Mucosa of stomach (tissue), 1 donor: ENCODE measurements at regions not wholly inside any gene's neighbourhood (a gene's known extent, or its start where the extent isn't known, plus 50 kb on each side); places are given as distances from the start of the nearest gene placed in this dataset.

Source experiments
- H3K27me3 ChIP-seq: one replicate; pipeline ENCODE4 v1.7.0; 2013; ENCODE audit warnings: mild to moderate bottlenecking, low read length; ENCODE audit not compliant: control insufficient read depth, insufficient read depth
- H3K36me3 ChIP-seq: one replicate; pipeline ENCODE4 v1.7.0; 2013; ENCODE audit warnings: low read length; ENCODE audit not compliant: control insufficient read depth, insufficient read depth
- H3K4me1 ChIP-seq: one replicate; pipeline ENCODE4 v1.7.0; 2013; ENCODE audit warnings: mild to moderate bottlenecking, low read length; ENCODE audit not compliant: control insufficient read depth, insufficient read depth
- H3K4me3 ChIP-seq: one replicate; pipeline ENCODE4 v1.7.0; 2013; ENCODE audit warnings: low read length
- H3K9ac ChIP-seq: one replicate; pipeline ENCODE4 v1.7.0; 2013; ENCODE audit warnings: mild to moderate bottlenecking, low read length, moderate library complexity
- H3K9me3 ChIP-seq: one replicate; pipeline ENCODE4 v1.7.0; 2013; ENCODE audit warnings: mild to moderate bottlenecking, low read length, moderate library complexity; ENCODE audit not compliant: control insufficient read depth
- donor health status: Pancreatic carcinoma.

DNA sequence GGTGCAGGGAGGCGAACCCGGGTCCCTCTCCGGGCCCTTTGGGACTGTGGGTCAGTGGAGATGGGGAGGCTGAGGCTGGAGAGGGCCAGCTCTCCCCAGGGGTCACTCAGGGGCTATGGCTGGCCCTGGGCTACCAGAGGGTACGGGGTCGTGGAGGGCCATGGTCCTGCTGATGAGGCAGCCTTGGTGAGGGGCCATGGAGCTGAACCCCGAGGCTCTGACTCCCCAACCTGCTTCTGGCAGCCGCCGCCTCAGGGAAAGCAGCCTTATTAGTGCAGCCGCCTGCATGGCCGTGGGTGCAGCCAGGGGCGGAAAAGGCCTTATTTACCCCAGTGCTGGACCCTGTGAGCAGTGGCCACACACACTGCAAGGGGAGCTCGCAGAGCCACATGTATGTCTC, 139.4 kb downstream of the MIAT start:
- Histone ChIP-seq H3K9me3 (no peaks in the 10 kb centered on the region), H3K4me3 (no peak overlapping the region), H3K36me3 (no peaks in the 10 kb centered on the region), H3K27me3 (no peaks in the 10 kb centered on the region), H3K9ac (no peak overlapping the region), H3K4me1 (no peaks in the 10 kb centered on the region)

DNA sequence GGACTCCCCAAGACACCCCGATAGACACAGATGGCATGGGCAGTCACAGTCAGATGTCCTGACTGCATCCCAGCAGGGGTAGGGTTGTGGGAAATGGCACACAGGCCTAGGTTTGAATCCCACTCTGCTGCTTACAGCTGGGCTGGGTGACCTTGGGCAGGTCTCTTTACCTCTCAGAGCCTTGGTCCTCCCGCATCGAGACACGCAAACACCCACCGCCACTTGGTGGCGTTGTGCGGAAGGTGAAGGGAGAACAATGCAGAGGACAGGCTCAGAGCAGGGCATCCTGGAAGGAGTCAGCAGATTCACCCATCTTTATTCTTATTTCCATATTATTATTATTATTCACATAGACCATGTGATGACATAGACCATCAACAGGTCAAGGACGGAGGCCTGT, 140.5 kb downstream of the MIAT start:
- Histone ChIP-seq H3K9ac (no peak overlapping the region), H3K4me1 (no peaks in the 10 kb centered on the region), H3K27me3 (no peaks in the 10 kb centered on the region), H3K4me3 (no peak overlapping the region), H3K9me3 (no peaks in the 10 kb centered on the region), H3K36me3 (no peaks in the 10 kb centered on the region)

DNA sequence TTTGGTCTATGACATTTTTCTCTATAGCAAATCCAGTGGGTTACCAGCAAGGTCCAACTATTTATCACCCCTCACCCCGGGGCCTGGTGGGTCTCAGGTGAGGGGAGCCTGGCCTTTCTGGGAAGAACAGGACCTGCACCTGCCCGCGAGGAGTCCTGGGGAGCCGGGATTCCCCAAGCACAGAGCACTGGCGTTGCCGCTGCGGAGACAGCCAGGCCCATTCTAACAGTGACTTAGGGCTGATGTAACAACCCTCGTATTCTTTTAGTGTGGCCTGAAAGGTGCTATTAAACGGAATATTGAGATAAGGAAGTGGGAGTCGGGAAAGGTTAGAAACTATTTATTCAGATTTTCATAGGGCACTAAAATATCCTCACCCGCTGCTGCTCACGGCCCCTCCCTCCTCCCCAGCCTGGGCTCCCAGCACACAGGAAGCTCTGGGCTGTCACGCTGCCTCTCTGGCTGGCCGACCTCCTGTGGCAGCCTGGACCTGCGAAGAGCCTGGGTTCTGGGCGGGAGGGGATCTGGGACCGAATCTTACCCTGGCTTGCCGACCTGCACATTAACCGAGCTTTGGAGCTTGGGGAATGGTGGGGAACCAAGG, 141.2 kb downstream of the MIAT start:
- Histone ChIP-seq H3K9ac (no peak overlapping the region), H3K4me1 (no peaks in the 10 kb centered on the region), H3K36me3 (no peaks in the 10 kb centered on the region), H3K27me3 (no peaks in the 10 kb centered on the region), H3K4me3 (no peak overlapping the region), H3K9me3 (no peaks in the 10 kb centered on the region)

DNA sequence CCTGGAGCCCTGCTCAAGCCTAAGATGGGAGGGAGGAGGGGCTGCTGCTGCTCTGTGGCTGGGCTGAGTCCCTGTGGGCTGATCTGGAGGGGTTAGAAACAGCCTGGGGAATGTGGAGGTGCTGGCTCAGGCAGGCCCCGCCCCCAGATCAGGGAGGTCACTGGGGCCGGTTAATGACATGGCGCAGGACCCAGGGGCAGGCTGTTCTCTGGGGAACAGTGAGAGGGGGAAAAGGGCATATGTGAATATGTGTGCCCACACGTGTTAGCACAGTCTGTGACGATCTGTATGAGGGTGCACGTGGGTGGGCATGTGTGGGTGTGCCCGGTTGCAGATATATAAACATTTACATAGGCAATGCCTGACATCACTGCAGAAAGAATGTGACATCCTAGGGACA, 143.5 kb downstream of the MIAT start:
- no peaks in the 10 kb centered on the region for H3K4me1 ChIP-seq
- H3K4me3 ChIP-seq = no peak overlapping the region
- H3K36me3 ChIP-seq = no peaks in the 10 kb centered on the region
- H3K9me3 ChIP-seq = no peaks in the 10 kb centered on the region
- no peaks in the 10 kb centered on the region for H3K27me3 ChIP-seq
- H3K9ac ChIP-seq = no peak overlapping the region

DNA sequence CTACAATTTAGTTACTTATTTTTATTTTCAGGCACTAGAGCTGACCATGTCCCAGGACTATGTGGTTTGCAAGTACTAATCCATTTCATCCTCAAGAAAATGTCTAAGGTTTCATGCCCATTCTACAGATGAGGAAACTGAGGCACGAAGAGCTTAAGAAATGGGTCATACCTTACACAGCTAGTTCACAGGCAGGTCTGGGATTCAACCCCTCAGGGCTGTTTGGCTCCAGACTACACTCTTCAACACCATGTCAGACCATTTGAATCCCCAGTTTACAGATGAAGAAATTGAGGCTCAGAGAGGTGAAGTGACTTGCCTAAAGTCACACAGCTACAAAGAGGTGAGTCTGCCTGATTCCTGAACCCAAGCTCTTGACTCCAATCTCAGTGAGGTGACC, 144.1 kb downstream of the MIAT start:
- Histone ChIP-seq H3K4me1 (no peaks in the 10 kb centered on the region), H3K27me3 (no peaks in the 10 kb centered on the region), H3K9me3 (no peaks in the 10 kb centered on the region), H3K9ac (no peak overlapping the region), H3K36me3 (no peaks in the 10 kb centered on the region), H3K4me3 (no peak overlapping the region)

DNA sequence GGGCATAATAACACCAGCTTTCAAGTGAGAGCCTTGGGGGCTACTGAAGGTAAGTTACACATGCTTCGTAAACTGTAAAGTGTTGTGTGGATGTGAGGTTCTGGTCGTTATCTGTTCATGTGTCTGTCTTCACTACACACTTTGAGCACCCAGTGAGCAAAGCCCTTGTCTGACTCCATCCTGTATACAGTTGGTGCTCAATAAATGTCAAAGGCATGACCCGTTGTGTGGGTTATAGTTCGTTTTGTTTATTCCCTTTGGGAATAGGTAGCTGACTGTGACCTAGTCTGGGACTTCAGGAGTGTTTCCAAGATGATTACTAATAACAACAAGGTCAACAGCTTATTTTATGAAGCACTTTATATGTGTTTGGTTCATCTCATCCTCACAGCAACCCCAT, 146.9 kb downstream of the MIAT start:
- Histone ChIP-seq H3K36me3 (no peaks in the 10 kb centered on the region), H3K4me1 (no peaks in the 10 kb centered on the region), H3K9me3 (no peaks in the 10 kb centered on the region), H3K27me3 (no peaks in the 10 kb centered on the region), H3K4me3 (no peak overlapping the region), H3K9ac (no peak overlapping the region)

DNA sequence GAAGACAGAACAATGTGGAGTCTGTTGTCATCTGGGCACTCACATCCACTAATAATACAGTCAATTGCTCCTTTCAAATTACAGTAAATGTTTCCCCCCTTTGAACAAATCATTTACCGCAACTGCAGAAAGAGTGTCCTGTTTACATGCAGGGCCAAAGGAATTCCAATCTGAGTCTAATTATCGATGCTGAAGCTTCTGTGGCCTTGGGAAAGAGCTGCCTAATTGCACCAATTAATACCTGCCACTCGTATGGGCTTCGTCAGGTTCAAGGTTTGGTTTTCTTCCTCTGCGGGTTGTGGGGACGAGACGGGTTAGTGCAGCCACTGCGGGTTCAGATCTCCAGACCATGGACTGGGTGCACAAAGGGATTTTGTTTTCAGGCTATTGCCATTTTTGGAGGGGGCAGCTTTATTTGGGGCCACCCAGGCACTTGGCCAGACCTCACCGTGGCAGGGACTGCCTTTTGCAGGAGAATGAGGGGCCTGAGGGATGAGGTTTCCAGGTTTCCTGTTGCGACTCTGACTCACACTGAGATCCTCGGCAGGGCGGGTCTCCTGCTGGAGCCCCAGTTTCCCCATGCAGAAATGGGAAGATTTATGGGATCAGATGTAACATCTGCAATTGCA, 147.6 kb downstream of the MIAT start:
- no peak overlapping the region for H3K4me3 ChIP-seq
- H3K36me3 ChIP-seq = no peaks in the 10 kb centered on the region
- H3K9me3 ChIP-seq = no peaks in the 10 kb centered on the region
- H3K4me1 ChIP-seq = no peaks in the 10 kb centered on the region
- no peak overlapping the region for H3K9ac ChIP-seq
- no peaks in the 10 kb centered on the region for H3K27me3 ChIP-seq

DNA sequence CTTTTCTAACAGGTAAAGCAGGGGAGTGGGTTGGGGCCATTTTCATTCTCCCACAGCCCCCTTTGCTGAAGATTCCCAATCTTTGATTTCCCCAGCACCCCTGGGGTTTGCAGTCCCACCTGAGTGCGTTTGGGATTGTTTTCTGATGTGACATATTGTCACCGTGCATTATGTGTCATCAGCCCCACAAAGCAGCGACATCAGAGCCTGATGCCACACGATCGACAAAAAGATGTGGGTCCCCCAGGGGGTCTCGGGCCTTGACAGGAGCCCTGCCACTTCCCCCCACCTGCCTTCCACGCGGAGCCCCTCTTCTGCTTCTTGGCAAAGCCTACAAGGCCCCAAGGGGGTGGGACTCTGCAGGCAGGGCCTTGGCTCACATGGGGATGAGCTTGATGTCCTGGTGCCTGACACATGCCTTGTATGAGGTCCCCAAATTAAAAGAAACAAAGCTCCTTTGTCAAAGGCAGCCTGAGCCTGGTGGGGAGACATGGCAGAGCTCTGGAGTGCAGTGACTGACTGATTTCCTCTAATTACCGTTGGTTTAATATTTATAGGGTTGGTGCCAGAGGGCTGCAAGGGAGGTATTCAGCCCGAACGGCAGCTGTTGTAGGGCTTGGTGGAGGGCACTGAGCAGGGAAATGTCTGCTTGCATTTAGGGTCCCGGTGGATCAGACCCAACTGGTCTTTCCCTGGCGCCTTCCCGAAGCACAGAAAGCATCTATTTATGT, 149.2 kb downstream of the MIAT start:
- H3K4me1 ChIP-seq = no peaks in the 10 kb centered on the region
- H3K36me3 ChIP-seq = no peaks in the 10 kb centered on the region
- H3K27me3 ChIP-seq = no peaks in the 10 kb centered on the region
- no peaks in the 10 kb centered on the region for H3K9me3 ChIP-seq
- no peak overlapping the region for H3K4me3 ChIP-seq
- no peak overlapping the region for H3K9ac ChIP-seq

DNA sequence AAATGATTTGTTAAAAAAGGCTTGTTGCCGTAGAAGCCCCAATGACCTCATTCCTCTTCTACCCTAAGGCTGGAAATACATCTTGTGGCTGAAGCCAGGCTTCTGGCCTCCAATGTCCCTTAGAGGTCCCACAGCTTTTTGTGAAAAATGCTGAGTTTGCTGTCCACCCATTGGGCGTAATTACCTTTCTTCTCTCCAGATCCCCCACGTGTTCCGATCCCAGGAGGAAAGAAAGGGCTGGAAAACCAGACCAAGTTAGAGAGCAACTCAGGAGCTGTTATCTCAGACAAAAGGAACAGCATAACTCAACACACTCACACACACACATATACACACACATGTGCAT, 154.2 kb downstream of the MIAT start:
- Histone ChIP-seq H3K9ac (no peak overlapping the region), H3K36me3 (no peaks in the 10 kb centered on the region), H3K4me1 (no peaks in the 10 kb centered on the region), H3K9me3 (no peaks in the 10 kb centered on the region), H3K4me3 (no peak overlapping the region), H3K27me3 (no peaks in the 10 kb centered on the region)

DNA sequence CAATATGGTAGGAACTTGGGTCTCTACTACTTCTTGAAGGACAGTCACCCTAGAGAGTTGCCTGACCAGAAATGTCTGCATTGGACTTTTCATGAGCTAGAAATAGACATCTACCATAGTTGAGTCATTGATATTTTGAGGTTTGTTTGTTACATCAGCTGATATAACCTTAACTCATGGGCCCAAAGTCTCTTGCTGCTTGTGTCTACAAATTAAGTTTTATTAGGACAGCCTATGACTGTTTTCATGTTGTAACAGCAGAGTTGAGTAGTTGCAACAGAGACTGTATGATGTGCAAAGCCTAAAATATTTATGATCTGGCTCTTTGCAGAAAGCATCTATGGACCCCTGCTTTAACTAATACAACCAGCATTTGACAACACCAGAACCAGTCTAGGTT, 155.3 kb downstream of the MIAT start:
- Histone ChIP-seq H3K4me1 (no peaks in the 10 kb centered on the region), H3K9me3 (no peaks in the 10 kb centered on the region), H3K9ac (no peak overlapping the region), H3K27me3 (no peaks in the 10 kb centered on the region), H3K4me3 (no peak overlapping the region), H3K36me3 (no peaks in the 10 kb centered on the region)

DNA sequence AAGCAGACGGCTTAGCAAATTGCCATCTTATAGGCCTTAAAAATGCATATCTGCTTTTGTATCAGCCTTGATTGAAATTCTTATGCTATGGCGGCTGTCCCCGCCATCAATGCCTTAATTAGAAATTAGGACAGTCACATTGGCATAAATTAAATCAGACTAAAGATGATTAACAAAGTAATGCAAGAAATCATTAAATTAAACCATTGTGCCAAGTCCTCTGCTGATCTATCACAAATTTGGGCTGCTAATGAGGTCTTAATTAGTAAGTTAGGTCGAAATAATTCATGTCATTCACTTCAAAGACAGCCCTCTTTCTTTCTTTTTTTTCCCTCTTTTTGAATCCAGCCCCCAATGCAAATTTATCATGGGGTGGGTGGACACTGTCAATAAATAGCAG, 159.3 kb downstream of the MIAT start:
- no peaks in the 10 kb centered on the region for H3K36me3 ChIP-seq
- H3K27me3 ChIP-seq = no peaks in the 10 kb centered on the region
- no peaks in the 10 kb centered on the region for H3K4me1 ChIP-seq
- H3K9me3 ChIP-seq = no peaks in the 10 kb centered on the region
- no peak overlapping the region for H3K4me3 ChIP-seq
- H3K9ac ChIP-seq = no peak overlapping the region

DNA sequence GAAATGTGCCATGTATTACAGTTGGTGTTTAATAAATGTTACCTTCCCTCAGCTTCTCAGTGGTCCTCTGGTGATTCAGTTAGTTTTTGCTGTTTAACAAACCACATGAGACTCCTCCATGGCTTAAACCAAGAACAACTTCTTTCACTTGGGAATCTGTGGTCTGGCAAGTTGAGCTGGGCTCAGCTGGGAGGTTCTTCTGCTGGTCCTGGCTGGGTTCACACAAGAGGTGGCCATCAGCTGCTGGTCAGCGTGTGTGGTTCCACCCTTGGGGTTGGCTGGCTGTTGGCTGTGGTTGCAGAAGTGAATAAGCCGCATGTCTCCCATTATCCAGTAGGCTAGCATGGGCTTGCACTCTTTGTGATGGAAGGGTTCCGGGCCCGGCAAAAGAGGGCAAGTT, 160.5 kb downstream of the MIAT start:
- H3K9ac ChIP-seq = no peak overlapping the region
- no peaks in the 10 kb centered on the region for H3K4me1 ChIP-seq
- H3K27me3 ChIP-seq = no peaks in the 10 kb centered on the region
- no peaks in the 10 kb centered on the region for H3K9me3 ChIP-seq
- no peaks in the 10 kb centered on the region for H3K36me3 ChIP-seq
- H3K4me3 ChIP-seq = no peak overlapping the region
